ENCODE measurements at regions not wholly inside any gene's neighbourhood (a gene's known extent, or its start where the extent isn't known, plus 50 kb on each side); places are given as distances from the start of the nearest gene placed in this dataset.

- TF ChIP-seq CTCF (IDR thresholded peaks at IDR 0.05; ENCODE audit: low read depth, low read length): no peak
- TF ChIP-seq EZH2phosphoT487 (IDR thresholded peaks at IDR 0.05; ENCODE audit: low read depth): no peak
Observed at GRCh38 chr20:40943591-40943990, 85.0 kb upstream of the TOP1 start.

All from OCI-LY3 (cell line).